GM23338 (cell line): ENCODE measurements at regions not wholly inside any gene's neighbourhood (a gene's known extent, or its start where the extent isn't known, plus 50 kb on each side); places are given as distances from the start of the nearest gene placed in this dataset.

Experiments
- ATAC-seq: fragments of 200-7000 bp; cut with Tn5 transposase; 3 replicates; pipeline ENCODE4 v1.9.1; 2020
- DNase-seq: peaks from one replicate; pipeline ENCODE4 v3.0.0-alpha.2; 2015; ENCODE audit warnings: low spot score
- H2AFZ ChIP-seq: fragments of 200-600 bp; sonication (generic); 2 replicates; pipeline ENCODE4 v1.8.0; 2016; ENCODE audit warnings: antibody characterized with exemption, mild to moderate bottlenecking, moderate library complexity
- H3F3A ChIP-seq: fragments of 200-600 bp; sonication (generic); replicated peaks from 2 replicates; pipeline ENCODE4 v1.8.0; 2017; ENCODE audit warnings: antibody characterized with exemption, mixed run types, low read depth
- H3K27ac ChIP-seq: fragments of 200-600 bp; sonication (generic); 2 replicates; pipeline ENCODE4 v1.6.1; 2016; ENCODE audit warnings: low read depth
- H3K27me3 ChIP-seq: fragments of 200-600 bp; sonication (generic); 2 replicates; pipeline ENCODE4 v1.8.0; 2016; ENCODE audit warnings: mild to moderate bottlenecking, mixed run types, moderate library complexity; ENCODE audit not compliant: insufficient read depth
- H3K36me3 ChIP-seq: fragments of 200-600 bp; sonication (generic); 2 replicates; pipeline ENCODE4 v1.8.0; 2016; ENCODE audit warnings: mild to moderate bottlenecking; ENCODE audit not compliant: insufficient read depth
- H3K4me1 ChIP-seq: fragments of 200-600 bp; sonication (generic); 2 replicates; pipeline ENCODE4 v1.8.0; 2016; ENCODE audit warnings: mild to moderate bottlenecking, moderate library complexity; ENCODE audit not compliant: insufficient read depth
- H3K4me2 ChIP-seq: fragments of 200-600 bp; sonication (generic); 2 replicates; pipeline ENCODE4 v1.7.1; 2017; ENCODE audit warnings: mixed run types
- H3K4me3 ChIP-seq: fragments of 200-600 bp; sonication (generic); 2 replicates; pipeline ENCODE4 v1.6.1; 2016; ENCODE audit warnings: mixed run types
- H3K79me2 ChIP-seq: fragments of 200-600 bp; sonication (generic); replicated peaks from 2 replicates; pipeline ENCODE4 v1.8.0; 2017; ENCODE audit warnings: mild to moderate bottlenecking; ENCODE audit not compliant: insufficient read depth
- H3K9me2 ChIP-seq: fragments of 200-600 bp; sonication (generic); 2 replicates; pipeline ENCODE4 v1.8.0; 2017; ENCODE audit not compliant: insufficient read depth
- H4K20me1 ChIP-seq: fragments of 200-600 bp; sonication (generic); replicated peaks from 2 replicates; pipeline ENCODE4 v1.8.0; 2017; ENCODE audit warnings: mild to moderate bottlenecking; ENCODE audit not compliant: insufficient read depth
- H3K27ac Mint-ChIP-seq: 2 replicates; pipeline ENCODE4 v1.8.0; 2020; ENCODE audit warnings: inconsistent platforms, mild to moderate bottlenecking, moderate library complexity, mixed read lengths
- H3K27me3 Mint-ChIP-seq: 3 replicates; pipeline ENCODE4 v1.8.0; 2022; ENCODE audit warnings: low read depth, mild to moderate bottlenecking, moderate library complexity, mixed read lengths, inconsistent platforms; ENCODE audit not compliant: insufficient read depth, poor library complexity
- H3K36me3 Mint-ChIP-seq: 3 replicates; pipeline ENCODE4 v1.8.0; 2021; ENCODE audit warnings: low read depth, mild to moderate bottlenecking, inconsistent platforms, moderate library complexity, mixed read lengths
- H3K4me1 Mint-ChIP-seq: 3 replicates; pipeline ENCODE4 v1.8.0; 2020; ENCODE audit warnings: mild to moderate bottlenecking, inconsistent platforms, mixed read lengths
- H3K4me3 Mint-ChIP-seq: 3 replicates; pipeline ENCODE4 v1.8.0; 2021; ENCODE audit warnings: moderate library complexity, mild to moderate bottlenecking, inconsistent platforms, mixed read lengths
- H3K9me3 Mint-ChIP-seq: 3 replicates; pipeline ENCODE4 v1.8.0; 2020; ENCODE audit warnings: moderate library complexity, mild to moderate bottlenecking, inconsistent platforms, mixed read lengths
- CTCF ChIP-seq, 2 experiments: fragments of 200-600 bp in 1 of 2; sonication (generic) in 1 of 2; conservative IDR thresholded peaks; 2 replicates each; pipeline versions ENCODE4 v1.5.1 to v1.6.1; 2016 to 2017; ENCODE audit warnings: antibody characterized with exemption in 2 of 2, low read depth in 2 of 2, mild to moderate bottlenecking in 2 of 2, moderate library complexity in 1 of 2
- JUNB ChIP-seq: IDR thresholded peaks from one replicate; pipeline ENCODE4 v1.6.1; 2016; ENCODE audit warnings: antibody characterized with exemption; ENCODE audit not compliant: unreplicated experiment
- STAT1 ChIP-seq: IDR thresholded peaks from one replicate; pipeline ENCODE4 v1.6.1; 2016; ENCODE audit warnings: antibody characterized with exemption; ENCODE audit not compliant: unreplicated experiment
- ZNF114 ChIP-seq: fragments of 250-450 bp; sonication (Bioruptor Pico); IDR thresholded peaks from 2 replicates; pipeline ENCODE4 v1.5.0; 2020; ENCODE audit warnings: mild to moderate bottlenecking, moderate library complexity
- ZNF331 ChIP-seq: fragments of 250-450 bp; sonication (Bioruptor Pico); IDR thresholded peaks from 2 replicates; pipeline ENCODE4 v1.5.0; 2020; ENCODE audit warnings: low read depth, mild to moderate bottlenecking, moderate library complexity
- ZNF462 ChIP-seq: fragments of 250-450 bp; sonication (Bioruptor Pico); IDR thresholded peaks from 2 replicates; pipeline ENCODE4 v1.5.0; 2020; ENCODE audit warnings: mild to moderate bottlenecking, moderate library complexity

GRCh38 chr5:96499753-96500345 lies 66.8 kb upstream of the PCSK1 start:
- TF ChIP-seq JUNB, result no peak
- Histone ChIP-seq H3F3A (no peaks in the 10 kb centered on the region), H3K4me3 (no peak overlapping the region), H3K36me3 (no peaks in the 10 kb centered on the region), H3K27me3 (no peaks in the 10 kb centered on the region), H3K4me2 (no peak overlapping the region), H3K79me2 (no peaks in the 10 kb centered on the region), H2AFZ (peak overlapping the region; percentile 85), H4K20me1 (no peaks in the 10 kb centered on the region), H3K9me2 (no peaks in the 10 kb centered on the region), H3K4me1 (no peaks in the 10 kb centered on the region), H3K27ac (no peak overlapping the region)
- no peaks in the 10 kb centered on the region for H3K27me3 Mint-ChIP-seq
- no peak overlapping the region; the same call in 1 of the 2 replicates for H3K27ac Mint-ChIP-seq
- no peaks in the 10 kb centered on the region; the same call in 2 of the 3 replicates for H3K9me3 Mint-ChIP-seq
- no peak overlapping the region for H3K4me3 Mint-ChIP-seq
- no peaks in the 10 kb centered on the region for H3K36me3 Mint-ChIP-seq
- DNase-seq (no peak), ATAC-seq (no peak)
- peaks cover 7% of the 10 kb centered on the region; the same call in 2 of the 3 replicates for H3K4me1 Mint-ChIP-seq

- no peak for ATAC-seq
- Histone ChIP-seq H3K4me1 (no peaks in the 10 kb centered on the region), H3K36me3 (no peaks in the 10 kb centered on the region), H3K9me2 (no peaks in the 10 kb centered on the region), H4K20me1 (no peaks in the 10 kb centered on the region), H2AFZ (no peak overlapping the region), H3F3A (no peaks in the 10 kb centered on the region), H3K27ac (no peak overlapping the region), H3K4me3 (no peak overlapping the region), H3K79me2 (no peaks in the 10 kb centered on the region), H3K4me2 (no peak overlapping the region), H3K27me3 (no peaks in the 10 kb centered on the region)
- TF ChIP-seq ZNF114 (CRISPR knock-in tag) (no peak), STAT1 (no peak), CTCF (conservative IDR thresholded peaks at IDR 0.05; ENCODE audit: low read depth in 2 of 2) (no peak), ZNF462 (CRISPR knock-in tag) (no peak), ZNF331 (CRISPR knock-in tag) (no peak)
- H3K4me1 Mint-ChIP-seq, result peaks cover 7% of the 10 kb centered on the region; the same call in 2 of the 3 replicates
- H3K36me3 Mint-ChIP-seq, result no peaks in the 10 kb centered on the region
- no peaks in the 10 kb centered on the region for H3K27me3 Mint-ChIP-seq
- H3K4me3 Mint-ChIP-seq, result no peak overlapping the region
- no peak for DNase-seq
- no peaks in the 10 kb centered on the region for H3K9me3 Mint-ChIP-seq
- no peak overlapping the region for H3K27ac Mint-ChIP-seq
These were observed 69.1 kb upstream of the PCSK1 start for GRCh38 chr5:96501991-96502646.
